IMR-90 (cell line): ENCODE measurements at regions not wholly inside any gene's neighbourhood (a gene's known extent, or its start where the extent isn't known, plus 50 kb on each side); places are given as distances from the start of the nearest gene placed in this dataset.
"Not testable (repeated sequence)": the region's sequence is repeated elsewhere in the genome, so short reads cannot be mapped to it uniquely, and the experiment has no call there.

Experiments
- ATAC-seq: fragments of 200-7000 bp; cut with Tn5 transposase; 2 replicates; pipeline ENCODE4 v1.9.1; 2020; ENCODE audit warnings: low read depth, mild to moderate bottlenecking, moderate library complexity
- BruUV-seq: library from RNA; stranded (reverse); fragments of 400-500 nt; replicated peaks from 2 replicates; lab custom pipeline; 2021; lab: Mats Ljungman, UMichigan
- CTCF ChIA-PET: fragments of 300-600 bp; formaldehyde crosslinking; extraction: SDS; loops from one replicate; lab custom pipeline; 2021; ENCODE audit warnings: antibody characterized with exemption; lab: Yijun Ruan, JAX
- POLR2A ChIA-PET: fragments of 300-600 bp; sonication (Branson Sonifier 250); formaldehyde crosslinking; loops from one replicate; lab custom pipeline; 2022; ENCODE audit warnings: antibody characterized with exemption; ENCODE audit not compliant: unreplicated experiment; lab: Charles Lee
- DNase-seq: peaks from one replicate; pipeline ENCODE4 v3.0.0; 2013
- H2AFZ ChIP-seq: replicated peaks from 2 replicates; pipeline ENCODE3; 2013; ENCODE audit warnings: low read length, mild to moderate bottlenecking; ENCODE audit not compliant: poor library complexity
- H2AK5ac ChIP-seq: 2 replicates; pipeline ENCODE4 v1.6.1; 2013; ENCODE audit warnings: low read depth, low read length, inconsistent platforms
- H2AK9ac ChIP-seq: replicated peaks from 2 replicates; pipeline ENCODE3; 2013; ENCODE audit warnings: mild to moderate bottlenecking, low read depth, low read length, moderate library complexity; ENCODE audit not compliant: poor library complexity
- H2BK120ac ChIP-seq: 2 replicates; pipeline ENCODE4 v1.6.1; 2013; ENCODE audit warnings: low read depth, low read length, inconsistent platforms
- H2BK15ac ChIP-seq: 3 replicates; pipeline ENCODE4 v1.6.1; 2013; ENCODE audit warnings: low read depth, low read length, inconsistent platforms
- H2BK20ac ChIP-seq: 2 replicates; pipeline ENCODE4 v1.6.1; 2013; ENCODE audit warnings: low read depth, mild to moderate bottlenecking, inconsistent platforms, low read length, moderate library complexity
- H2BK5ac ChIP-seq: 2 replicates; pipeline ENCODE4 v1.6.1; 2013; ENCODE audit warnings: mild to moderate bottlenecking, low read depth, low read length, inconsistent platforms; ENCODE audit not compliant: poor library complexity, severe bottlenecking
- H3K14ac ChIP-seq: replicated peaks from 2 replicates; pipeline ENCODE4 v1.6.1; 2013; ENCODE audit warnings: low read depth, low read length, inconsistent platforms
- H3K18ac ChIP-seq: 2 replicates; pipeline ENCODE4 v1.6.1; 2013; ENCODE audit warnings: low read depth, low read length, control low read depth
- H3K23ac ChIP-seq: 2 replicates; pipeline ENCODE4 v1.6.1; 2013; ENCODE audit warnings: low read depth, low read length, inconsistent platforms
- H3K27ac ChIP-seq: 2 replicates; pipeline ENCODE4 v1.5.1; 2013; ENCODE audit warnings: mild to moderate bottlenecking, control low read depth, low read length; ENCODE audit not compliant: insufficient read depth
- H3K27me3 ChIP-seq: 2 replicates; pipeline ENCODE4 v1.6.1; 2013; ENCODE audit warnings: low read length; ENCODE audit not compliant: control insufficient read depth, insufficient read depth
- H3K36me3 ChIP-seq: 2 replicates; pipeline ENCODE4 v1.6.1; 2013; ENCODE audit warnings: low read length, mixed read lengths; ENCODE audit not compliant: control insufficient read depth, insufficient read depth
- H3K4ac ChIP-seq: 2 replicates; pipeline ENCODE4 v1.6.1; 2013; ENCODE audit warnings: low read depth, low read length, inconsistent platforms
- H3K4me1 ChIP-seq: 2 replicates; pipeline ENCODE4 v1.6.1; 2013; ENCODE audit warnings: low read length, mixed read lengths; ENCODE audit not compliant: control insufficient read depth, insufficient read depth
- H3K4me2 ChIP-seq: 2 replicates; pipeline ENCODE4 v1.6.1; 2013; ENCODE audit warnings: low read depth, mild to moderate bottlenecking, control low read depth, low read length, moderate library complexity
- H3K4me3 ChIP-seq: 2 replicates; pipeline ENCODE4 v1.5.1; 2013; ENCODE audit warnings: low read depth, mild to moderate bottlenecking, control low read depth, low read length, moderate library complexity; ENCODE audit not compliant: insufficient read depth
- H3K56ac ChIP-seq: 2 replicates; pipeline ENCODE4 v1.6.1; 2013; ENCODE audit warnings: low read length, inconsistent platforms; ENCODE audit not compliant: insufficient read depth; ENCODE audit errors: extremely low read depth
- H3K79me1 ChIP-seq, 2 experiments: 2 replicates each; pipeline ENCODE4 v1.6.1; 2013; ENCODE audit warnings: low read length in 2 of 2, inconsistent platforms in 1 of 2, low read depth in 1 of 2
- H3K9ac ChIP-seq: 2 replicates; pipeline ENCODE4 v1.6.1; 2013; ENCODE audit warnings: low read depth, low read length, control low read depth
- H3K9me1 ChIP-seq: 2 replicates; pipeline ENCODE4 v1.6.1; 2013; ENCODE audit warnings: low read length, inconsistent platforms; ENCODE audit not compliant: insufficient read depth
- H3K9me3 ChIP-seq: 2 replicates; pipeline ENCODE4 v1.6.1; 2013; ENCODE audit warnings: low read length; ENCODE audit not compliant: control insufficient read depth, insufficient read depth
- H4K20me1 ChIP-seq: 2 replicates; pipeline ENCODE4 v1.6.1; 2013; ENCODE audit warnings: low read length, inconsistent platforms; ENCODE audit not compliant: insufficient read depth
- H4K5ac ChIP-seq: 2 replicates; pipeline ENCODE4 v1.6.1; 2013; ENCODE audit warnings: mild to moderate bottlenecking, low read depth, low read length, control low read depth
- H4K8ac ChIP-seq, 2 experiments: 2 replicates each; pipeline ENCODE4 v1.6.1; 2013; ENCODE audit warnings: low read depth in 2 of 2, low read length in 2 of 2, control low read depth in 1 of 2, inconsistent platforms in 1 of 2
- H4K91ac ChIP-seq: 2 replicates; pipeline ENCODE4 v1.6.1; 2013; ENCODE audit warnings: low read depth, low read length, inconsistent platforms; ENCODE audit not compliant: insufficient read depth
- WGBS, 2 experiments: methylation state at CpG; one replicate each; pipeline versions ENCODE4 v1.1.5 to v1.1.7; 2013; ENCODE audit warnings: missing lambda C conversion rate in 2 of 2; ENCODE audit not compliant: insufficient read length in 1 of 2; ENCODE audit errors: extremely low coverage in 2 of 2; 5-methylcytosine and 5-hydroxymethylcytosine counted together
- dilution Hi-C: fragments of 300-500 bp; cut with HindIII; formaldehyde crosslinking; loops from one replicate; pipeline ENCODE4 v1.14.3; 2018; ENCODE audit warnings: low sequenced_read_pairs; ENCODE audit not compliant: unreplicated experiment
- in situ Hi-C: fragments of 300-500 bp; cut with MboI; formaldehyde crosslinking; loops from 3 replicates; pipeline ENCODE4 v1.14.3; 2019; ENCODE audit warnings: low sequenced_read_pairs, inconsistent platforms, mixed read lengths
- intact Hi-C: fragments of 100-400 bp; cut with micrococcal nuclease; formaldehyde crosslinking; loops from 2 replicates; pipeline ENCODE4 v1.10.0; 2022

- H3K18ac ChIP-seq, H3K56ac ChIP-seq, H3K9ac ChIP-seq, H2AFZ ChIP-seq, H4K20me1 ChIP-seq, ATAC-seq, H3K4me1 ChIP-seq, H4K8ac ChIP-seq, H2BK120ac ChIP-seq, POLR2A ChIA-PET, H3K27ac ChIP-seq, intact Hi-C loops, DNase-seq, H3K9me1 ChIP-seq, dilution Hi-C loops, BruUV-seq, H2BK5ac ChIP-seq, H3K79me1 ChIP-seq, CTCF ChIA-PET, H3K4me2 ChIP-seq, H4K5ac ChIP-seq, H3K27me3 ChIP-seq, H3K36me3 ChIP-seq, H2AK9ac ChIP-seq, H3K4ac ChIP-seq, H2BK20ac ChIP-seq, H2BK15ac ChIP-seq, H3K4me3 ChIP-seq, H3K9me3 ChIP-seq, in situ Hi-C loops, H3K14ac ChIP-seq, H4K91ac ChIP-seq, H3K23ac ChIP-seq, H2AK5ac ChIP-seq: not testable (repeated sequence)
- WGBS, 2 experiments = no CpG with 5 or more reads among the region's 10 CpGs
Observed at GRCh38 chr13:16141361-16141760, 3040.3 kb downstream of the TUBA3C start.

- H4K20me1 ChIP-seq, H2AK9ac ChIP-seq, H3K14ac ChIP-seq, H3K4ac ChIP-seq, H2AFZ ChIP-seq, H2BK15ac ChIP-seq, H3K79me1 ChIP-seq, H4K8ac ChIP-seq, H3K27ac ChIP-seq, H3K56ac ChIP-seq, H3K23ac ChIP-seq, POLR2A ChIA-PET, H2BK5ac ChIP-seq, H3K18ac ChIP-seq, H4K91ac ChIP-seq, dilution Hi-C loops, H3K27me3 ChIP-seq, H2AK5ac ChIP-seq, H2BK20ac ChIP-seq, BruUV-seq, DNase-seq, CTCF ChIA-PET, H2BK120ac ChIP-seq, intact Hi-C loops, ATAC-seq, H4K5ac ChIP-seq, H3K9ac ChIP-seq, H3K4me2 ChIP-seq, in situ Hi-C loops, H3K9me3 ChIP-seq, H3K4me3 ChIP-seq, H3K4me1 ChIP-seq, H3K36me3 ChIP-seq, H3K9me1 ChIP-seq: not testable (repeated sequence)
- no CpG with 5 or more reads among the region's 2 CpGs for WGBS, 2 experiments
Observed at GRCh38 chr13:16136846-16137245, 3044.8 kb downstream of the TUBA3C start.
